ENCODE measurements at regions not wholly inside any gene's neighbourhood (a gene's known extent, or its start where the extent isn't known, plus 50 kb on each side); places are given as distances from the start of the nearest gene placed in this dataset.
A peak's percentile ranks its signal among the peaks of the same experiment; 100 is the strongest.

DNA sequence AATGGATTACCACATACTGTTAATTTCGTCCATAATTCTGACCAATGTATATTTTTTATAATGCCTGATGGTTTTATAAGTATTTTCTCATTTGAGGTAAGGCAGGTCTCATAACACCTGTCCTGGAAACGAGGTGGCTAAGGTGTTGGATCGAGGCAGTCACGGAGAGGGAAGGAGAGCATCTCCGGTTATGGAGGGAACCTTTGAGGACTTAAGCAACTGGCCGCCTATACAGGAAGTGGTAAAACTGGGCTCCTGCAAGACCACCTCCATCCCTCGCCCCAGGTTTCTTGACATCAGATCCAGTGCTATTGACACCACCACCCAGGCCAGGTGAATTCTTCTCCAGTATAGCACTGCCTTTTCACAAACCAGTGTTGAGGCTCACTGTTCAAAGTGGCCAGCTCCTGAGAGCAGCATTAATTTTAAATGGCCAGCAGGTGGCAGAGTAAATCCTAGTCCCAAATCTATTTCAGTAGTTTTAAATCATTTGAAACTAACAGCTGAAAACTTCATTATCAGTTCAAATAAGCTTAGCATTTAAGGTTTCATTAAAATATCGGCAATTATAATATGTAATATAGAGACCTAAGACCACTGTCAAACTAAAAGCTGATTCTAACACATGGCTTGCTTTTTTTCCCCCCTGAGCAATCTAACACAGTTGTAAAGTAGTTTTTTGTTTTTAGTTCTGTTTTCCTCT lies 100.8 kb downstream of the PPM1A start:
- no peaks in the 10 kb centered on the region for H3K9me3 ChIP-seq (ENCODE audit: control insufficient read depth, insufficient read depth, low read length)
- WGBS (ENCODE audit: insufficient coverage), result 55% methylated on average over 5 of the region's 8 CpGs
- H3K4me1 ChIP-seq (ENCODE audit: control insufficient read depth, insufficient read depth, low read length), result no peaks in the 10 kb centered on the region
- no peak overlapping the region for H3K4me3 ChIP-seq (ENCODE audit: low read depth, low read length)
- peaks cover 21% of the 10 kb centered on the region for H3K27me3 ChIP-seq (ENCODE audit: control insufficient read depth, insufficient read depth, low read length)
- no peak overlapping the region for H3K27ac ChIP-seq (ENCODE audit: low read depth, low read length)
- H3K36me3 ChIP-seq (ENCODE audit: control insufficient read depth, insufficient read depth, low read length), result no peaks in the 10 kb centered on the region
- DNase-seq (ENCODE audit: low read depth in 4 of 6, low spot score in 6 of 6), result peak in 3 of 6 donors; percentile 33 to 85 (median 74)

DNA sequence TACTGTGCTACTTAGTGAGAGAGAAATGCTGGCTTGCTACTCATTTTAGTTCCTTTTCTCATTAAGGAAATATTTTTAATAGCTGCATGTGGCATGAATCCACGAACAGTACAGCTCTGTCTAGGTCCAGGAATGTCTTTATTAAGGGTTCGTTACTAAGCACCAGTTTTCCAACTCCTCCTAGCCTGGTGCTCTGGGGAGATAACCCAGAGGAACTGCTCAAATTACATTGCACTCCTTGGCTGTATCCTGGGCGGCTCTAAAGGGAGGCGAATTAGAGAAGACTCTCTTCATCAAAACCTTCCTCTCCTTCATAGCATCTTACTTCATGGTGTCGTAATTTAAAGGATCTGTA lies 101.3 kb downstream of the PPM1A start:
- H3K4me3 ChIP-seq (ENCODE audit: low read depth, low read length), result no peak overlapping the region
- 0% methylated on average over 1 of the region's 5 CpGs for WGBS (ENCODE audit: insufficient coverage)
- no peaks in the 10 kb centered on the region for H3K9me3 ChIP-seq (ENCODE audit: control insufficient read depth, insufficient read depth, low read length)
- H3K27ac ChIP-seq (ENCODE audit: low read depth, low read length), result no peak overlapping the region
- no peaks in the 10 kb centered on the region for H3K4me1 ChIP-seq (ENCODE audit: control insufficient read depth, insufficient read depth, low read length)
- H3K36me3 ChIP-seq (ENCODE audit: control insufficient read depth, insufficient read depth, low read length), result no peaks in the 10 kb centered on the region
- peak in 1 of 6 donors; percentile 6 for DNase-seq (ENCODE audit: low read depth in 4 of 6, low spot score in 6 of 6)
- peaks cover 21% of the 10 kb centered on the region for H3K27me3 ChIP-seq (ENCODE audit: control insufficient read depth, insufficient read depth, low read length)

DNA sequence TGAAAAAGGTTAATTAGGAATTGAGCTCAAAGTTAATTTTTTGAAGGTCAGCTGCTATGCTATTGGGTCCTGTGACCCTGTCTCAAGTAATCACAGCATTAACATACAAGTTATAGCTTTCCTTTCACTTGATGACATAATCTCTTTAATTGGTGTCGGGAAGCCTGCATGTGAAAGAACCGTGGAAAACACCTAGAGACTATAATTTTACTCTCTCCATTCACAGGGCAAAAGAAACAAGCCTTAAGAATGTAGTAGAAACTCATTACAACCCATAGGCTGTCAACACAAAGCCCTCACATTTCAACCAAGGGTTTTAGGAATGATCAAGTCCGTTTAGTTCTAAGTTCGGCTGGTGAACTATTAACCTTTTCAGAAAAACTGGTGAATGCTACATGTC lies 104.4 kb downstream of the PPM1A start:
- Histone ChIP-seq H3K27ac (ENCODE audit: low read depth, low read length) (no peak overlapping the region), H3K4me3 (ENCODE audit: low read depth, low read length) (no peak overlapping the region), H3K27me3 (ENCODE audit: control insufficient read depth, insufficient read depth, low read length) (peaks cover 19% of the 10 kb centered on the region), H3K36me3 (ENCODE audit: control insufficient read depth, insufficient read depth, low read length) (no peaks in the 10 kb centered on the region), H3K9me3 (ENCODE audit: control insufficient read depth, insufficient read depth, low read length) (no peaks in the 10 kb centered on the region), H3K4me1 (ENCODE audit: control insufficient read depth, insufficient read depth, low read length) (peaks cover 6% of the 10 kb centered on the region)
- 50% methylated on average over 1 of the region's 4 CpGs for WGBS (ENCODE audit: insufficient coverage)
- DNase-seq (ENCODE audit: low read depth in 4 of 6, low spot score in 6 of 6), result no peak

DNA sequence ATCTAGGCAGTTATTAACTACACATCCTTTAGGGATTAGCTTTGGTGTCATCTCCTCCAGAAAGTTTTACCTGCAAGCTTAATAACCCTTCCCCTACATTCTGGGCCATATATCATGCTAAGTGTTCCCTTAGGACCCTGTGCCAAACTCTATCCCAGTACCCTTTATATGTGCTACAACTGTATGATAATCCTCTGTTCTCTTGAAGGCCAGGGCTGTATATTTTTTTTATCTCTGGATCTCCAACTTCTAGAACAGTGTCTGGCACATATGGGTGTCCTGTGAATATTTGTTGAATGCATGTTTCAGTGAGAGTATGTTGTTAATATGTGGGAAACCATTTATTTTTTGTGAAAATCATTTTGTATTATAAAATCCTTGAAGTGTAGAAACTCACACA lies 106.7 kb downstream of the PPM1A start:
- no peaks in the 10 kb centered on the region for H3K9me3 ChIP-seq (ENCODE audit: control insufficient read depth, insufficient read depth, low read length)
- H3K27me3 ChIP-seq (ENCODE audit: control insufficient read depth, insufficient read depth, low read length), result peaks cover 16% of the 10 kb centered on the region
- no peak for DNase-seq (ENCODE audit: low read depth in 4 of 6, low spot score in 6 of 6)
- H3K36me3 ChIP-seq (ENCODE audit: control insufficient read depth, insufficient read depth, low read length), result no peaks in the 10 kb centered on the region
- no peak overlapping the region for H3K27ac ChIP-seq (ENCODE audit: low read depth, low read length)
- H3K4me3 ChIP-seq (ENCODE audit: low read depth, low read length), result no peak overlapping the region
- peaks cover 6% of the 10 kb centered on the region for H3K4me1 ChIP-seq (ENCODE audit: control insufficient read depth, insufficient read depth, low read length)

DNA sequence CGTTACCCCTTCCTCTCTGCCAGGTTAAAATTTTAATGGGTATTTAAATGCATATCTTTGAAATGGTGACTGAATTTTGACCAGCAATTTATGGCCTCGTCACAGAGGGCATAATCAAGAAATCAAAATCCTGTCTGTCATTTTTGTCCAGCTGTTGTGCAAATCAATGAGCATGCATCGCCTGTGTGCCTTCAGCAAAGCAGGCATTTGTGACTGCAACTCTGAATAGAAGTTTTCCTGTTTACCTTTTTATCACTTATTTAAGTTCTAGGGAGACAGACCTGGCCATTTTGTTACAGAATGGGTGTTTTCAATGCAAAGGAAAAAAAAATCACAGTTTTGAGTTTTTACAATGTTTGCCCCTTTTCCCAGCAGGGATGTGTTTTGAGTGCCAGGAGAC lies 107.4 kb downstream of the PPM1A start:
- H3K4me3 ChIP-seq (ENCODE audit: low read depth, low read length), result no peak overlapping the region
- peaks cover 6% of the 10 kb centered on the region for H3K4me1 ChIP-seq (ENCODE audit: control insufficient read depth, insufficient read depth, low read length)
- no peaks in the 10 kb centered on the region for H3K36me3 ChIP-seq (ENCODE audit: control insufficient read depth, insufficient read depth, low read length)
- H3K27ac ChIP-seq (ENCODE audit: low read depth, low read length), result no peak overlapping the region
- WGBS (ENCODE audit: insufficient coverage), result 37% methylated on average over 2 of the region's 3 CpGs
- DNase-seq (ENCODE audit: low read depth in 4 of 6, low spot score in 6 of 6), result no peak
- peaks cover 14% of the 10 kb centered on the region for H3K27me3 ChIP-seq (ENCODE audit: control insufficient read depth, insufficient read depth, low read length)
- no peaks in the 10 kb centered on the region for H3K9me3 ChIP-seq (ENCODE audit: control insufficient read depth, insufficient read depth, low read length)

DNA sequence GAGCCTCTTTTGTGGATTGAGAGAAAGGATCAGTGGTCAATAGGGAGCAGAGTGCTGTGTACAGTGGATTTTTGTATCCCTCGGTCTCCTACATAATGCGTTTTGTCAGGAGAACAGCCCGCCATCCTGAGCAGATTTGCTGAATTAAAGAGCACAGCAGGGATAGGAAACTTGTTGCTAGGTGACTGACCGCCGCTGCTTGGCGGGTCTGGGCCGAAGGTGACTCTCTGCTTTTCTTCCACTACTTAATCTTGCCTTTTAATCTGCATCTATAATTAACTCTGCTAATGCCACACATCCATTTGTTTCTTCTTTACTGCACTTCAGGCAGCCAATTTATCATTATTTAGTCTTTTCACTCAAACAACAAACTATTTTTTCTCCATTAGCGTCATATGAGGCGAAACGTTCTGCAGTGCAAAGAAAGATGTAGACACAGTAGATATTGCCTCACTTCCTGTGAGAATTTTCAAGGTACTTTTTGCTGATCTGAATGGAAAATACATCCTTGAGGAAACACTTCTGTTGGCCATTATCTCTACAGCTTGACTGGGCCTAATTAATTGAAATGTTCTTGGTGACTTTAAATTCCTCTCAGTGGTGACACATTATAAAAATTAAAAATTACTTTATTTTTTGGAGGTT lies 108.0 kb downstream of the PPM1A start:
- H3K36me3 ChIP-seq (ENCODE audit: control insufficient read depth, insufficient read depth, low read length), result no peaks in the 10 kb centered on the region
- H3K4me1 ChIP-seq (ENCODE audit: control insufficient read depth, insufficient read depth, low read length), result peaks cover 6% of the 10 kb centered on the region
- peaks cover 9% of the 10 kb centered on the region for H3K27me3 ChIP-seq (ENCODE audit: control insufficient read depth, insufficient read depth, low read length)
- peak; percentile 6 to 84 (median 37) for DNase-seq (ENCODE audit: low read depth in 4 of 6, low spot score in 6 of 6)
- 5% methylated on average over 9 of the region's 10 CpGs for WGBS (ENCODE audit: insufficient coverage)
- H3K4me3 ChIP-seq (ENCODE audit: low read depth, low read length), result no peak overlapping the region
- H3K27ac ChIP-seq (ENCODE audit: low read depth, low read length), result no peak overlapping the region
- no peaks in the 10 kb centered on the region for H3K9me3 ChIP-seq (ENCODE audit: control insufficient read depth, insufficient read depth, low read length)

DNA sequence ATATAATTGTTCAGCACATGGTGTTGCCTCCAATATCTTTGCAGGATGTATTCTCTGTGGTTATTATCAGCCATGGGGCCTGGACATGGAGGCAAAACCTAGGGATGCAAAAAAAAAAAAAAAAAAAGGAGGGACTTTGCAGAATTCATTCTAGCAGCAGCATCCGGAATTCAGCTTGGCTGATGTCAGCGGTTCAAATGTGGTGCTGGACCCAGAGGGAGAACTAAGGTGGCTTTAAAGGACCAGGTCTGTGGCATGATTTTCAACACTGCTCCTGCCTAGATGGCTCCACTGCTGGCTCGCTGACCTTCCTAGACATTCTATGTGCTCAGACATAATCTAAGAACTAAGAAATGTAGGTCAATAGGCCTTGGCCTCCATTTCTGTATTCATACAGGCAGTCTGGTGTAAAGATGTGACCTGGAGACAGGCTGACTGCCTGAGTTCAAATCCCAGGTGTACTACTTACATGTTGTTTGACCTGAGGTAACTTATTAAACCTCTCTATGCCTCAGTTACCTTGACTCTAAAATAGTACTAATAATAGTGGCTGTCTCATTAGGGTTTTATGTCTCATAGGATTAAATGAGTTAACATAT lies 108.6 kb downstream of the PPM1A start:
- no peak for DNase-seq (ENCODE audit: low read depth in 4 of 6, low spot score in 6 of 6)
- no peak overlapping the region for H3K4me3 ChIP-seq (ENCODE audit: low read depth, low read length)
- 55% methylated on average over 2 of the region's 3 CpGs for WGBS (ENCODE audit: insufficient coverage)
- no peak overlapping the region for H3K27ac ChIP-seq (ENCODE audit: low read depth, low read length)
- peaks cover 13% of the 10 kb centered on the region for H3K27me3 ChIP-seq (ENCODE audit: control insufficient read depth, insufficient read depth, low read length)
- peaks cover 6% of the 10 kb centered on the region for H3K4me1 ChIP-seq (ENCODE audit: control insufficient read depth, insufficient read depth, low read length)
- H3K9me3 ChIP-seq (ENCODE audit: control insufficient read depth, insufficient read depth, low read length), result no peaks in the 10 kb centered on the region
- H3K36me3 ChIP-seq (ENCODE audit: control insufficient read depth, insufficient read depth, low read length), result no peaks in the 10 kb centered on the region

DNA sequence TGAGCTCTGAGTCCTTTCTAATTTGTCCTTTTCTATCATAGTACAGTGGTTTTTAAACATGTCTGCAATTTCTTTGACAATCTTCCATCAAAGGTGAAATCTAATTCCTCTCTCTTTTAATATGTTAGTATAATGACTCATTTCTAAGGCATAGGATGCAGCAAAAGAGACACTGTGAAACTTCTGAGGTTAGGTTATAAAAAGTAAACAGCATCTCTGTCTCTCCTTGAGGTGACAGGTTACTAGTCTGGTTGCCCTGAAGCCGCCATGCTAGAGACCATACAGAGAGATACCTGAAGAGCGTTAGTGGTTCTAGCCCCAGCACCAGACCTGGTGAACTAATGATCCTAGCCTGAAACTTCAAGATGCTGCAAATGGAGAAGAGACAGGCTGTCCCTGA lies 114.3 kb downstream of the PPM1A start:
- Histone ChIP-seq H3K4me1 (ENCODE audit: control insufficient read depth, insufficient read depth, low read length) (no peaks in the 10 kb centered on the region), H3K9me3 (ENCODE audit: control insufficient read depth, insufficient read depth, low read length) (no peaks in the 10 kb centered on the region), H3K36me3 (ENCODE audit: control insufficient read depth, insufficient read depth, low read length) (no peaks in the 10 kb centered on the region), H3K27me3 (ENCODE audit: control insufficient read depth, insufficient read depth, low read length) (peaks cover 9% of the 10 kb centered on the region), H3K27ac (ENCODE audit: low read depth, low read length) (no peak overlapping the region), H3K4me3 (ENCODE audit: low read depth, low read length) (no peak overlapping the region)
- 95% methylated on average over 2 of the region's 2 CpGs for WGBS (ENCODE audit: insufficient coverage)
- DNase-seq (ENCODE audit: low read depth in 4 of 6, low spot score in 6 of 6), result no peak

DNA sequence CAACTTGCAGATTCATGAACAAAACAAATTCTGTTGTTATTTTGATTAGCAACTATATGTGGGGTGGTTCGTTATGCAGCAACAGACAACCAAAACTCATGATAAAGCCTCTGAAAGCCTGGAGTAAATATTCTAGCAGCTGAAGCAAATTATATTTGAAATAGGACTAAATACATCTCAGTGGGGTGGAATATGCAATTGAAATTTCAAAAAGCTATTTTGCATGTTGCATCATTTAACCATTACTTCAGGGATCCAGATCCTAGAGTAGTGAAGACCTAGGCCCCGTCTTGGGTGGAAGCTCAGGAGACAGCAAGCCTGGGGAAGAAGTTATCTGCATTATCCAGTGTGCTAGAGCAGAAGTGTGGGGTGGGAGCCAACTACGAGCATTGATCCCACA lies 114.7 kb downstream of the PPM1A start:
- 100% methylated on average over 1 of the region's 3 CpGs for WGBS (ENCODE audit: insufficient coverage)

DNA sequence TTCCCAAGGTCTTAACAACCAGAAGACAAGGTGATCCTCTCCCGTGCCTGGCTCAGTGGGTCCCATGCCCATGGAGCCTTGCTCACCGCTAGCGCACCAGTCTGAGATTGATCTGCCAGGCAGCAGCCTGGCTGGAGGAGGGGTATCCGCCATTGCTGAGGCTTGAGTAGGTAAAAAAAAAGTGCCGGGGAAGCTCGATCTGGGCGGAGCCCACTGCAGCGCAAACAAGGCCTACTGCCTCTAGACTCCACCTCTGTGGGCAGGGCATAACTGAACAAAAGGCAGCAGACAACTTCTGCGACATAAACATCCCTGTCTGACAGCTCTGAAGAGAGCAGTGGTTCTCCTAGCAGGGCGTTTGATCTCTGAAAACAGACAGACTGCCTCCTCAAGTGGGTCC lies 104.0 kb downstream of the C14orf39 start:
- no peaks in the 10 kb centered on the region for H3K4me1 ChIP-seq (ENCODE audit: control insufficient read depth, insufficient read depth, low read length)
- DNase-seq (ENCODE audit: low read depth in 4 of 6, low spot score in 6 of 6), result no peak
- no peak overlapping the region for H3K27ac ChIP-seq (ENCODE audit: low read depth, low read length)
- H3K9me3 ChIP-seq (ENCODE audit: control insufficient read depth, insufficient read depth, low read length), result peaks cover 1% of the 10 kb centered on the region
- H3K27me3 ChIP-seq (ENCODE audit: control insufficient read depth, insufficient read depth, low read length), result no peaks in the 10 kb centered on the region
- 86% methylated on average over 8 of the region's 10 CpGs for WGBS (ENCODE audit: insufficient coverage)
- no peaks in the 10 kb centered on the region for H3K36me3 ChIP-seq (ENCODE audit: control insufficient read depth, insufficient read depth, low read length)
- no peak overlapping the region for H3K4me3 ChIP-seq (ENCODE audit: low read depth, low read length)

More for the DNA sequence above, 114.7 kb downstream of the PPM1A start:
- Histone ChIP-seq H3K36me3 (ENCODE audit: control insufficient read depth, insufficient read depth, low read length) (no peaks in the 10 kb centered on the region), H3K9me3 (ENCODE audit: control insufficient read depth, insufficient read depth, low read length) (no peaks in the 10 kb centered on the region), H3K27ac (ENCODE audit: low read depth, low read length) (no peak overlapping the region), H3K4me3 (ENCODE audit: low read depth, low read length) (no peak overlapping the region), H3K27me3 (ENCODE audit: control insufficient read depth, insufficient read depth, low read length) (peaks cover 7% of the 10 kb centered on the region), H3K4me1 (ENCODE audit: control insufficient read depth, insufficient read depth, low read length) (no peaks in the 10 kb centered on the region)
- DNase-seq (ENCODE audit: low read depth in 4 of 6, low spot score in 6 of 6), result no peak

Measured in spinal cord (tissue), 9 donors.